OCI-LY1 (cell line): ENCODE measurements at regions not wholly inside any gene's neighbourhood (a gene's known extent, or its start where the extent isn't known, plus 50 kb on each side); places are given as distances from the start of the nearest gene placed in this dataset.

Experiments used
- H2AFZ ChIP-seq: fragments of 200-600 bp; sonication (generic), shearing (Covaris generic); 2 replicates; pipeline ENCODE4 v1.6.0; 2014; ENCODE audit warnings: antibody characterized with exemption, mild to moderate bottlenecking, low read length
- H3F3A ChIP-seq: fragments of 200-600 bp; sonication (generic), shearing (Covaris generic); 2 replicates; pipeline ENCODE4 v1.6.0; 2014; ENCODE audit warnings: mild to moderate bottlenecking, antibody characterized with exemption, low read length, moderate library complexity; ENCODE audit not compliant: insufficient read depth
- H3K27ac ChIP-seq: fragments of 200-600 bp; sonication (generic); 2 replicates; pipeline ENCODE4 v1.5.1; 2014; ENCODE audit warnings: low read length, mixed run types, mild to moderate bottlenecking, low read depth; ENCODE audit not compliant: poor library complexity, severe bottlenecking
- H3K27me3 ChIP-seq: fragments of 200-600 bp; sonication (generic); 2 replicates; pipeline ENCODE4 v1.6.0; 2014; ENCODE audit warnings: antibody characterized with exemption, mild to moderate bottlenecking, low read length, moderate library complexity; ENCODE audit not compliant: insufficient read depth
- H3K36me3 ChIP-seq: fragments of 200-600 bp; sonication (generic); 2 replicates; pipeline ENCODE4 v1.6.1; 2014; ENCODE audit warnings: mild to moderate bottlenecking, antibody characterized with exemption, low read length, moderate library complexity, mixed read lengths; ENCODE audit not compliant: insufficient read depth
- H3K4me1 ChIP-seq: fragments of 200-600 bp; sonication (generic); 2 replicates; pipeline ENCODE4 v1.5.1; 2014; ENCODE audit warnings: mild to moderate bottlenecking, low read length, moderate library complexity; ENCODE audit not compliant: insufficient read depth, severe bottlenecking
- H3K4me2 ChIP-seq: fragments of 200-600 bp; sonication (generic), shearing (Covaris generic); 2 replicates; pipeline ENCODE4 v1.6.1; 2014; ENCODE audit warnings: low read length
- H3K4me3 ChIP-seq: fragments of 200-600 bp; sonication (generic); 2 replicates; pipeline ENCODE4 v1.5.1; 2014; ENCODE audit warnings: low read length, low read depth, mild to moderate bottlenecking, mixed read lengths; ENCODE audit not compliant: poor library complexity, severe bottlenecking
- H3K79me2 ChIP-seq: fragments of 200-600 bp; shearing (Covaris generic); 2 replicates; pipeline ENCODE4 v1.6.1; 2016; ENCODE audit warnings: mixed run types, low read length, mixed read lengths; ENCODE audit not compliant: insufficient read depth
- H3K9ac ChIP-seq: fragments of 200-600 bp; sonication (generic), shearing (Covaris generic); 2 replicates; pipeline ENCODE4 v1.6.1; 2014; ENCODE audit warnings: mild to moderate bottlenecking, low read length, mixed read lengths
- H3K9me2 ChIP-seq: fragments of 200-600 bp; sonication (generic), shearing (Covaris generic); 2 replicates; pipeline ENCODE4 v1.6.1; 2014; ENCODE audit warnings: low read depth, mild to moderate bottlenecking, low read length, mixed read lengths
- H3K9me3 ChIP-seq: fragments of 200-600 bp; shearing (Covaris generic); 2 replicates; pipeline ENCODE4 v1.6.1; 2014; ENCODE audit warnings: low read length, mixed read lengths
- H4K20me1 ChIP-seq: fragments of 200-600 bp; sonication (generic), shearing (Covaris generic); 2 replicates; pipeline ENCODE4 v1.6.0; 2016; ENCODE audit warnings: mild to moderate bottlenecking, low read length; ENCODE audit not compliant: insufficient read depth
- CTCF ChIP-seq: fragments of 200-600 bp; sonication (generic), shearing (Covaris generic); IDR thresholded peaks from 2 replicates; pipeline ENCODE4 v1.5.1; 2017; ENCODE audit warnings: mild to moderate bottlenecking, antibody characterized with exemption, low read length, moderate library complexity, mixed read lengths
- EZH2 ChIP-seq: fragments of 200-600 bp; sonication (generic), shearing (Covaris generic); IDR thresholded peaks from 2 replicates; pipeline ENCODE4 v1.8.0; 2017; ENCODE audit warnings: borderline replicate concordance, mixed run types, mild to moderate bottlenecking, antibody characterized with exemption, low read length, moderate library complexity, mixed read lengths

- Histone ChIP-seq H3K9me2 (no peaks in the 10 kb centered on the region), H2AFZ (no peak overlapping the region), H3K4me3 (no peak overlapping the region), H3K4me1 (no peaks in the 10 kb centered on the region), H3K27me3 (no peaks in the 10 kb centered on the region), H3K27ac (no peak overlapping the region), H3K9ac (no peak overlapping the region), H3K79me2 (no peaks in the 10 kb centered on the region), H4K20me1 (no peaks in the 10 kb centered on the region), H3K9me3 (no peaks in the 10 kb centered on the region), H3K4me2 (no peak overlapping the region), H3F3A (no peaks in the 10 kb centered on the region), H3K36me3 (no peaks in the 10 kb centered on the region)
- no peak for TF ChIP-seq EZH2
These were observed 708.0 kb upstream of the GRAMD2B start for GRCh38 chr5:125715216-125715615.

- Histone ChIP-seq H3K9me3 (no peaks in the 10 kb centered on the region), H3K4me2 (no peak overlapping the region), H2AFZ (no peak overlapping the region), H3K36me3 (no peaks in the 10 kb centered on the region), H3K9me2 (no peaks in the 10 kb centered on the region), H4K20me1 (no peaks in the 10 kb centered on the region), H3K27me3 (no peaks in the 10 kb centered on the region), H3K79me2 (no peaks in the 10 kb centered on the region), H3K4me1 (no peaks in the 10 kb centered on the region), H3K9ac (no peak overlapping the region), H3K27ac (no peak overlapping the region), H3F3A (no peaks in the 10 kb centered on the region), H3K4me3 (no peak overlapping the region)
- TF ChIP-seq EZH2 (no peak), CTCF (no peak)
These were observed 706.0 kb upstream of the GRAMD2B start for GRCh38 chr5:125717209-125717608.

- Histone ChIP-seq H3K9me2 (no peaks in the 10 kb centered on the region; the same call in 1 of the 2 replicates), H3K36me3 (no peaks in the 10 kb centered on the region), H3K4me1 (no peaks in the 10 kb centered on the region), H3K4me3 (no peak overlapping the region), H3K79me2 (no peaks in the 10 kb centered on the region), H3K4me2 (no peak overlapping the region), H3F3A (no peaks in the 10 kb centered on the region), H3K9ac (no peak overlapping the region), H3K27me3 (no peaks in the 10 kb centered on the region), H4K20me1 (no peaks in the 10 kb centered on the region), H2AFZ (peak overlapping the region; percentile 0; the same call in 1 of the 2 replicates), H3K27ac (no peak overlapping the region), H3K9me3 (no peaks in the 10 kb centered on the region; the same call in 1 of the 2 replicates)
- TF ChIP-seq CTCF (no peak), EZH2 (no peak)
These were observed 703.4 kb upstream of the GRAMD2B start for GRCh38 chr5:125719681-125720347.

- no peak for TF ChIP-seq CTCF
These were observed 702.9 kb upstream of the GRAMD2B start for GRCh38 chr5:125720348-125720685.

More at GRCh38 chr5:125720348-125720685, 702.9 kb upstream of the GRAMD2B start:
- Histone ChIP-seq H3K27me3 (no peaks in the 10 kb centered on the region), H3K4me1 (no peaks in the 10 kb centered on the region), H3K9me3 (no peaks in the 10 kb centered on the region; the same call in 1 of the 2 replicates), H2AFZ (no peak overlapping the region), H3F3A (no peaks in the 10 kb centered on the region), H3K36me3 (no peaks in the 10 kb centered on the region), H3K9ac (no peak overlapping the region), H3K4me3 (no peak overlapping the region), H3K79me2 (no peaks in the 10 kb centered on the region), H3K4me2 (no peak overlapping the region), H3K27ac (no peak overlapping the region), H3K9me2 (no peaks in the 10 kb centered on the region; the same call in 1 of the 2 replicates), H4K20me1 (no peaks in the 10 kb centered on the region)
